T-helper 17 cell (primary cell): ENCODE measurements at regions not wholly inside any gene's neighbourhood (a gene's known extent, or its start where the extent isn't known, plus 50 kb on each side); places are given as distances from the start of the nearest gene placed in this dataset.
"Not testable (repeated sequence)": the region's sequence is repeated elsewhere in the genome, so short reads cannot be mapped to it uniquely, and the experiment has no call there.

ENCODE experiments used
- ATAC-seq: fragments of 150-1000 bp; cut with Tn5 transposase; 2 replicates; pipeline ENCODE4 v1.10.0; 2021; ENCODE audit warnings: mild to moderate bottlenecking, moderate library complexity
- DNase-seq, 3 donors: peaks; one replicate each; pipeline versions ENCODE4 v3.0.0 to v3.0.0-alpha.2; 2020 to 2021
- H3K9me3 ChIP-seq: one replicate; pipeline ENCODE4 v1.7.0; 2013; ENCODE audit warnings: low read length, mild to moderate bottlenecking; ENCODE audit not compliant: control insufficient read depth, poor library complexity, severe bottlenecking
- H3K27ac Mint-ChIP-seq: one replicate; pipeline ENCODE4 v1.8.0; 2022; ENCODE audit warnings: mild to moderate bottlenecking, moderate library complexity, mixed read lengths
- H3K27me3 Mint-ChIP-seq: one replicate; pipeline ENCODE4 v1.8.0; 2022; ENCODE audit warnings: mixed read lengths
- H3K36me3 Mint-ChIP-seq: one replicate; pipeline ENCODE4 v1.8.0; 2022; ENCODE audit warnings: low read depth, mixed read lengths
- H3K4me1 Mint-ChIP-seq: one replicate; pipeline ENCODE4 v1.8.0; 2022; ENCODE audit warnings: mild to moderate bottlenecking, mixed read lengths
- H3K4me3 Mint-ChIP-seq: one replicate; pipeline ENCODE4 v1.8.0; 2022; ENCODE audit warnings: mild to moderate bottlenecking, moderate library complexity, mixed read lengths

DNA sequence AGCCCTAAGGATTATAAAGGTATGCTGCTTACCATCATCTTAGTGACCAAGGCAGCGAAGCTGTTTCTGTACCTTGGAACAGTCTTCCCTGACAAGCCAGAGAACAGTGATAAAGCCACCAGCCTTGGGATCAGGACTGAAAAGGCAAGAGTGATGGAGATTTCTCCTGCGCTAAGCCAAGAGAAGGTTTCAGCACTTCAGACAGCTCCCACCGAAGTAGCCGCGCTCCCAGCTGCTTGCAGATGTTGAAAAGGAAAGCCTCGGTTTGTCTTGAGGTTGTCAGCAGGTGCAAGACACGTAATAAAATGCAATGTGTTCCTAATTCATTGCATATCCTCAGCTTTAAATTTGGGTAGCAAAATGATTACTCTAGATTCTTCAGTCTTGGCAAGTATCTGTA lies 171.0 kb downstream of the ATP6V0E2 start:
- DNase-seq, H3K4me1 Mint-ChIP-seq, H3K27ac Mint-ChIP-seq, H3K9me3 ChIP-seq, H3K36me3 Mint-ChIP-seq, H3K4me3 Mint-ChIP-seq: not testable (repeated sequence)
- H3K27me3 Mint-ChIP-seq = peaks cover 20% of the 10 kb centered on the region
- ATAC-seq = peak; percentile 32

GRCh38 chr7:150045596-150045995 lies 171.8 kb downstream of the ATP6V0E2 start:
- H3K9me3 ChIP-seq, H3K36me3 Mint-ChIP-seq, DNase-seq, ATAC-seq, H3K4me1 Mint-ChIP-seq, H3K4me3 Mint-ChIP-seq, H3K27ac Mint-ChIP-seq: not testable (repeated sequence)
- peaks cover 21% of the 10 kb centered on the region for H3K27me3 Mint-ChIP-seq

GRCh38 chr7:150046290-150047194 lies 172.8 kb downstream of the ATP6V0E2 start:
- not testable (repeated sequence) for H3K4me1 Mint-ChIP-seq, ATAC-seq, H3K36me3 Mint-ChIP-seq, DNase-seq, H3K9me3 ChIP-seq, H3K27ac Mint-ChIP-seq
- Mint-ChIP-seq H3K4me3 (peak overlapping the region; percentile 74), H3K27me3 (peaks cover 21% of the 10 kb centered on the region)

- H3K27me3 Mint-ChIP-seq = peaks cover 21% of the 10 kb centered on the region
- not testable (repeated sequence) for H3K27ac Mint-ChIP-seq, DNase-seq, H3K4me1 Mint-ChIP-seq, H3K36me3 Mint-ChIP-seq, H3K9me3 ChIP-seq
- H3K4me3 Mint-ChIP-seq = peak overlapping the region; percentile 74
- peak; percentile 31 for ATAC-seq
Measured at GRCh38 chr7:150047329-150047728, 173.6 kb downstream of the ATP6V0E2 start.

DNA sequence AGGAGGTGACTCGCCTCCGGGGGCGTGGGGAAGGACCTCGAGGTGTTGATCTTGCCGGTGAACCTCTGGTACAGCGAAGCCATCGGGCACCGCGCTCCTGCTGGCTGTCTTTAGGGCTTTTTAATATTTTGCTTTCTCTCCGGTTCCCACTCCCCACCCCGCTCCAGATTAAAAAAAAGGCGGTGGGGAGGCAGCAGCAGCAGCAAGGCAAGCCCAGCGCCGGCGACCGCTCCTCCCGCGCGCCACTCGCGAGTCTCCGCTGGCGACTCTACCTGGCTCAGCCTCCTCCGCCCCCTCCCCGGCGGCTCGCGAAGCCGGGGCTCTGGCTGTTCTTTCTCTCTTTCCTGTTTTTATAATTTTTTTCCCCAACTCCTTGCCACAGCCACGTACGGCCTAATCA lies 174.0 kb downstream of the ATP6V0E2 start:
- not testable (repeated sequence) for H3K4me1 Mint-ChIP-seq, H3K27ac Mint-ChIP-seq, H3K36me3 Mint-ChIP-seq, DNase-seq, H3K9me3 ChIP-seq
- H3K27me3 Mint-ChIP-seq = peaks cover 21% of the 10 kb centered on the region
- peak; percentile 10 for ATAC-seq
- H3K4me3 Mint-ChIP-seq = peak overlapping the region; percentile 77

DNA sequence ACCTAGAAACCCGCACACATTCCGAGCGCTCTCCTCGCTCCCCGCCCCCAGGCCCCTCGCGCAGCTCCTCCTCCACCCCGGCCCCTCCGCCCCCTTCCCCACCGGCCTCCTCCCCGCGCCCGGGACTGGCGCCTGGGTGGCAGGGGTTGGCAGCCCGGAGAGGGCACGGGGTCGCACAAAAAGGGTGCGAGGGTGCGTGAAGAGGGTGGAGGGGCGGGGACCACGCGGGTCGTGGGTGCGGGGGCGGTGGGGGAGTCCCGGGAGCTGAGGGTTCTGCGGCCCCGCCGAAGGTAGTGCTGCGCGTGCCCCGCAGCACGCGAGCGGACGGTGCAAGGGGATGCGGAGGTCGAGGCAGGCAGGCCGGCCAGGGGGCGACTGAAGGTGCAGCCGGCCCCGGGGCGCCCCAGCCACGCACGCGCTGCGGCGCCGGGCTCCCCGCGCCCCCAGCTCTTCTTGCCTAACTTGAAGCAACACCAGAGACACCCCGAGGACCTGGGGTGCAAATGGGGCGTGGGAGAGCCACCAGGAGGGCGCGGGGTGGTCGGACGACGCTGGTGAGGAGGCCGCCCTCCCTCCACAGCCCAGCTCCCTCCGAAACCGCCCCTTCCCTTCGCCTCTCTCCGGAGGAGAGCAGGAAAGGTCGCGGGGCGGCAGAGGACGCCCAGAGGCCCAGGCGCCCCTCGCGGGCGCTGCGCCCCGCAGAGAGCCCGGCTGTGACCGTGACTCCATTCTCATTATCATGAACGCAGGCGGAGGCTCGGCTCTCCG lies 174.7 kb downstream of the ATP6V0E2 start:
- H3K27ac Mint-ChIP-seq, H3K36me3 Mint-ChIP-seq, H3K9me3 ChIP-seq, DNase-seq, H3K4me1 Mint-ChIP-seq: not testable (repeated sequence)
- peak overlapping the region; percentile 77 for H3K4me3 Mint-ChIP-seq
- ATAC-seq = peak; percentile 32
- H3K27me3 Mint-ChIP-seq = peaks cover 23% of the 10 kb centered on the region

DNA sequence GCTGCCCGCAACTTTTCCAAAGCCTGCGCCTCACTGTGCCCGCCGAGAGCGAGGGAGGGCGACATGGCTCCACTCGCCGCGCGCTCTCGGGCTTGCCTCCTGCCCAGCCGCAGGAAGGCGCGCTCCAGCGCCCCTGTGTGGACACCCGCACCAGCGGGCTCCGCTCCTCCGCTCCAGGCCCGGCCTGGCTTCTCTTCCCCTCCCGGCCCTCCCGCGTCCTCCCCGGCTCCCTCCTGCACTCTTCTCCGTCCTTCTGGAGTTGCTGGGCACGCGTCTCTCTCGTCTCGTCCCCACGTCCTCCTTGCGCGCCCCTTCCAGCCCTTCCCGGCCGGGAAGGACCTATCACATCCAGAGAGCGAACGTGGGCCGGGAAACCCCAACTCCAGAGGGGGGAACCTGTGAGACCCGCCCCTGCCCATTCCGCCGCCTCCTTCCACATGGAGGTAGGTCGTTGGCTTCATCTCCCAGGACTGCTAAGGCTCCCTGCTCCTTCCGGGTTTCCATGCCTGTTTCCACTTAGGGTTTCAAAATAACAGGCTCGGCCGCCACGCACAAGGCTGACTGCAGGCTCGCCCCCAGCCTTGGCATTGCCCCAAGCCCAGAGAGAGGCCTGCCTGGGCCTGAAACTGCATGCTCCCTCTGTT lies 175.4 kb downstream of the ATP6V0E2 start:
- not testable (repeated sequence) for DNase-seq, H3K27ac Mint-ChIP-seq, H3K36me3 Mint-ChIP-seq, H3K9me3 ChIP-seq, H3K4me1 Mint-ChIP-seq
- ATAC-seq = peak; percentile 70
- H3K27me3 Mint-ChIP-seq = peaks cover 30% of the 10 kb centered on the region
- H3K4me3 Mint-ChIP-seq = peak overlapping the region; percentile 78

- not testable (repeated sequence) for H3K4me1 Mint-ChIP-seq, H3K36me3 Mint-ChIP-seq, ATAC-seq, H3K27ac Mint-ChIP-seq, DNase-seq, H3K4me3 Mint-ChIP-seq, H3K9me3 ChIP-seq
- peaks cover 20% of the 10 kb centered on the region for H3K27me3 Mint-ChIP-seq
Measured at GRCh38 chr7:150053396-150053795, 179.6 kb downstream of the ATP6V0E2 start.

DNA sequence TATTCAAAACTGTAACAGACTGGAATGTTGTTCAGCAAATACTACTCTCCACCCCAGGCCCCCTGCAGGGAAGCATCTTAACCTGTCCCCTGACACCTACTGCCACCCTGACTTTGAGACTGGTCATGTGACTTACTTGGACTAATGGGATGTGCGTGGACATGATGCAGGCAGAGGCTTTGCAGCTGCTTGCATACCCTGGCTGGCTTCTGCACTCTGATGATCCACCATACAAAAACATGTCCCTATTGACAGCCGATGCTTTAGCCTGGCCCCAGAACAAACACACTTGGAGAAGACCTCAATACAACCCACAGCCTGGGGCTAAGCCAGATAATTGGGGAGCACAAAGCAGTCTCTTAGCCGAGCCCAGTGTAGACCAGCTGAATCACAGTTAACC lies 180.5 kb downstream of the ATP6V0E2 start:
- not testable (repeated sequence) for H3K27ac Mint-ChIP-seq, ATAC-seq, DNase-seq, H3K4me3 Mint-ChIP-seq, H3K9me3 ChIP-seq, H3K36me3 Mint-ChIP-seq, H3K4me1 Mint-ChIP-seq
- peaks cover 18% of the 10 kb centered on the region for H3K27me3 Mint-ChIP-seq

DNA sequence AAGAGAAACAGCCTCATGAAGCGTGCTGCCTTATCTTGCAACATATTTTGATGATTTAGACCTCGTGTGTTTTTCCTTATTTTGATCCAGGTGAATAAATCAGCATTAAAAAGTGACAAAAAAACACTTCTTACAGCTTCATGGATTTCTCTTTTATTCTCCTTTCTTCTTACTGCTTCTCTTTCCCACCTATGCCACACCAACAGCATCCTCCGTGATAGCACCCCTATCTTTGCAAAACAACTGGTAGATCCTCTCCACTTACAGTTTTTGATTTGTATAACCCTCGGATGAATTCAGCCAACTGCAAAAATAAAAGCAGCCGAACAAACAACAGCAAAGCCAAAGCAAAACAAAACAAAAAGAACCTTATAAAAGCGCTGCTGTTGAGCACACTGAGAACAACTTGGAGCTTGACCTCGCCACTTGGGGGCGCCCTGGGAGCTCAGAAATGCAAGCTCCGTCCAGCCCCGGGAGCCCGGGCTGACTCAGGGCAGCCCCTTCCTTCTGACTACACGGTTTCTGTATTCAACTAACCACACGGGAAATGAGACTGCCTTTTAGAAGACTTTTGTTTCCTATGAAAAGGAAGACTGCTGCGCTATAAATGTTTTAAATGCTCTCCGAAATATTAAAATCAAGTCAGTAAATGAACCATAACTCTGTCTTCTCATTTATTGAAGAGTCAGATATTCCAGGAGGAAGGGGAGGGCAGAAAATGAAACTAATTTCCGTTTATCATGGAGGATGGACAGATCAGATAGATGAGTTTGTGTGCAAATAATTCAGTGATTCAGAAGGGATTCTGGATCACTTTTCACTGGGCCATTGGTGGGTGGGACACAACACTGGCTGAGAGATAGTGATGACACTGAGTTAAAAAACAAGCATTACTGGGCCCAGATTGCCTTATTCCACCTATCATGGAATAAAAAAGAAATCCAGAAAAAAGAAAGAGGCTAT lies 186.8 kb downstream of the ATP6V0E2 start:
- peak; percentile 56 to 82 (median 62) for DNase-seq
- not testable (repeated sequence) for H3K27me3 Mint-ChIP-seq, H3K36me3 Mint-ChIP-seq, H3K9me3 ChIP-seq, H3K27ac Mint-ChIP-seq, H3K4me1 Mint-ChIP-seq, H3K4me3 Mint-ChIP-seq
- peak; percentile 97 for ATAC-seq

DNA sequence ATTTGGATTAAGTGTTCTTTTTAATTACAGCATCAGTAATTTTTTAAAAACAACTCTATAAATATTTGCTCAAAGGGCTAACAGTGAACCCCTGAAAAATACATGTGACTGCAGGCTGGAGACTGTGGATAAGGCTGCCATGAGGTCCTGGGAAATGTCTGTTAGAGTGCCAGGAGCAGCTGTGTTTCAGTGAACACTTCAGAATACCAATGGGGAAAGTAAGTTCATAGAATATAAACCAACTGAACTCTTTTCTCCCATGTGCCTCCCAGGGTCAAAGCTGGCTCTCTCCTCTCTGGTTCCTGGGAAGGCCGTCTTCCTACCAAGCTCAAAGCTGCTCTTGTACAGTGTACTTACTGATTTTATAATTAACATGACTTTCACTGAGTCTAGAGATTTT lies 189.4 kb downstream of the ATP6V0E2 start:
- not testable (repeated sequence) for H3K27me3 Mint-ChIP-seq, H3K4me1 Mint-ChIP-seq, DNase-seq, H3K36me3 Mint-ChIP-seq, ATAC-seq, H3K27ac Mint-ChIP-seq, H3K9me3 ChIP-seq, H3K4me3 Mint-ChIP-seq

- H3K4me3 Mint-ChIP-seq, H3K9me3 ChIP-seq, H3K4me1 Mint-ChIP-seq, ATAC-seq, DNase-seq, H3K27me3 Mint-ChIP-seq, H3K27ac Mint-ChIP-seq, H3K36me3 Mint-ChIP-seq: not testable (repeated sequence)
Measured at GRCh38 chr7:150069555-150070313, 196.0 kb downstream of the ATP6V0E2 start.
